H9 (cell line): ENCODE measurements at regions not wholly inside any gene's neighbourhood (a gene's known extent, or its start where the extent isn't known, plus 50 kb on each side); places are given as distances from the start of the nearest gene placed in this dataset.

Source experiments
- DNase-seq: peaks from one replicate; pipeline ENCODE4 v3.0.0-alpha.2; 2017
- H2AFZ ChIP-seq: one replicate; pipeline ENCODE4 v1.6.1; 2013; ENCODE audit warnings: mild to moderate bottlenecking, low read length, control low read depth, moderate library complexity
- H2AK5ac ChIP-seq: 2 replicates; pipeline ENCODE4 v1.6.1; 2013; ENCODE audit warnings: low read length, control low read depth, mixed read lengths; ENCODE audit not compliant: insufficient read length
- H2BK120ac ChIP-seq: one replicate; pipeline ENCODE4 v1.6.1; 2013; ENCODE audit warnings: low read depth, mild to moderate bottlenecking, low read length, control low read depth, inconsistent platforms; ENCODE audit not compliant: poor library complexity, severe bottlenecking
- H2BK12ac ChIP-seq: 2 replicates; pipeline ENCODE4 v1.6.1; 2013; ENCODE audit warnings: low read length, control low read depth, mixed read lengths, low read depth; ENCODE audit not compliant: insufficient read length
- H2BK15ac ChIP-seq: 2 replicates; pipeline ENCODE4 v1.6.1; 2013; ENCODE audit warnings: low read depth, low read length, control low read depth
- H2BK20ac ChIP-seq: one replicate; pipeline ENCODE4 v1.6.1; 2013; ENCODE audit warnings: low read depth, mild to moderate bottlenecking, low read length, control low read depth, inconsistent platforms; ENCODE audit not compliant: poor library complexity, severe bottlenecking
- H2BK5ac ChIP-seq: 2 replicates; pipeline ENCODE4 v1.6.1; 2013; ENCODE audit warnings: low read length, control low read depth, mixed read lengths; ENCODE audit not compliant: insufficient read length
- H3K14ac ChIP-seq: 2 replicates; pipeline ENCODE4 v1.6.1; 2013; ENCODE audit warnings: low read length, control low read depth; ENCODE audit not compliant: insufficient read depth
- H3K18ac ChIP-seq: 2 replicates; pipeline ENCODE4 v1.6.1; 2013; ENCODE audit warnings: low read depth, mild to moderate bottlenecking, mixed read lengths, low read length, control low read depth; ENCODE audit not compliant: insufficient read length
- H3K23ac ChIP-seq: 2 replicates; pipeline ENCODE4 v1.6.1; 2013; ENCODE audit warnings: low read length, control low read depth, mixed read lengths, low read depth; ENCODE audit not compliant: insufficient read length
- H3K23me2 ChIP-seq: 2 replicates; pipeline ENCODE4 v1.6.1; 2013; ENCODE audit warnings: low read depth, mild to moderate bottlenecking, mixed read lengths, low read length, control low read depth; ENCODE audit not compliant: insufficient read length, poor library complexity, severe bottlenecking
- H3K27ac ChIP-seq: 2 replicates; pipeline ENCODE4 v1.5.1; 2013; ENCODE audit warnings: low read length, control low read depth, mixed read lengths, low read depth; ENCODE audit not compliant: insufficient read length
- H3K27me3 ChIP-seq: 2 replicates; pipeline ENCODE4 v1.6.1; 2013; ENCODE audit warnings: low read length, control low read depth, inconsistent platforms; ENCODE audit not compliant: insufficient read depth
- H3K4ac ChIP-seq: 2 replicates; pipeline ENCODE4 v1.6.1; 2013; ENCODE audit warnings: low read depth, mild to moderate bottlenecking, control low read depth, inconsistent platforms, low read length, moderate library complexity
- H3K4me1 ChIP-seq: 2 replicates; pipeline ENCODE4 v1.6.1; 2013; ENCODE audit warnings: low read length, control low read depth, inconsistent platforms; ENCODE audit not compliant: insufficient read depth
- H3K4me2 ChIP-seq: 2 replicates; pipeline ENCODE4 v1.6.1; 2013; ENCODE audit warnings: low read length, control low read depth, mixed read lengths; ENCODE audit not compliant: insufficient read length, insufficient read depth
- H3K56ac ChIP-seq: 2 replicates; pipeline ENCODE4 v1.6.1; 2013; ENCODE audit warnings: low read depth, mild to moderate bottlenecking, mixed read lengths, low read length, control low read depth; ENCODE audit not compliant: insufficient read length
- H3K79me1 ChIP-seq: 2 replicates; pipeline ENCODE4 v1.6.1; 2013; ENCODE audit warnings: low read depth, mild to moderate bottlenecking, moderate library complexity, low read length, control low read depth, inconsistent platforms; ENCODE audit not compliant: insufficient read depth, poor library complexity, severe bottlenecking
- H3K79me2 ChIP-seq: 2 replicates; pipeline ENCODE4 v1.6.1; 2013; ENCODE audit warnings: low read length, control low read depth, inconsistent platforms; ENCODE audit not compliant: insufficient read depth
- H3K9ac ChIP-seq: 2 replicates; pipeline ENCODE4 v1.6.1; 2013; ENCODE audit warnings: low read length, control low read depth, mixed read lengths; ENCODE audit not compliant: insufficient read length; ENCODE audit errors: extremely low read depth
- H3K9me3 ChIP-seq: one replicate; pipeline ENCODE4 v1.6.1; 2013; ENCODE audit warnings: low read depth, low read length, inconsistent platforms; ENCODE audit not compliant: control insufficient read depth
- H3T11ph ChIP-seq: one replicate; pipeline ENCODE4 v1.6.1; 2013; ENCODE audit warnings: mild to moderate bottlenecking, low read length, control low read depth, inconsistent platforms
- H4K20me1 ChIP-seq: one replicate; pipeline ENCODE4 v1.6.1; 2013; ENCODE audit not compliant: control insufficient read depth, insufficient read length, insufficient read depth
- H4K5ac ChIP-seq: 2 replicates; pipeline ENCODE4 v1.6.1; 2013; ENCODE audit warnings: low read depth, mild to moderate bottlenecking, mixed read lengths, low read length, control low read depth; ENCODE audit not compliant: insufficient read length
- H4K8ac ChIP-seq: replicated peaks from 2 replicates; pipeline ENCODE4 v1.6.1; 2013; ENCODE audit warnings: low read length, control low read depth, mixed read lengths, low read depth; ENCODE audit not compliant: insufficient read length
- H4K91ac ChIP-seq: 2 replicates; pipeline ENCODE4 v1.6.1; 2013; ENCODE audit warnings: low read depth, mild to moderate bottlenecking, moderate library complexity, mixed read lengths, low read length, control low read depth; ENCODE audit not compliant: insufficient read length
- H3K27ac Mint-ChIP-seq, 3 experiments: 2 replicates in 2 of 3; 3 replicates in 1 of 3; pipeline ENCODE4 v1.8.0; 2020 to 2021; ENCODE audit warnings: mixed read lengths in 3 of 3, mild to moderate bottlenecking in 1 of 3, moderate library complexity in 1 of 3
- H3K27me3 Mint-ChIP-seq: 2 replicates; pipeline ENCODE4 v1.8.0; 2021; ENCODE audit warnings: low read depth, mild to moderate bottlenecking, moderate library complexity, mixed read lengths
- H3K36me3 Mint-ChIP-seq, 3 experiments: 2 replicates in 2 of 3; 3 replicates in 1 of 3; pipeline ENCODE4 v1.8.0; 2020 to 2021; ENCODE audit warnings: low read depth in 3 of 3, mixed read lengths in 3 of 3; ENCODE audit not compliant: insufficient read depth in 1 of 3
- H3K4me1 Mint-ChIP-seq, 2 experiments: 2 replicates each; pipeline ENCODE4 v1.8.0; 2020; ENCODE audit warnings: mixed read lengths in 2 of 2
- H3K4me3 Mint-ChIP-seq, 2 experiments: 2 replicates in 1 of 2; 3 replicates in 1 of 2; pipeline ENCODE4 v1.8.0; 2020 to 2021; ENCODE audit warnings: mild to moderate bottlenecking in 2 of 2, mixed read lengths in 2 of 2, moderate library complexity in 1 of 2
- H3K9me3 Mint-ChIP-seq, 2 experiments: 2 replicates in 1 of 2; 3 replicates in 1 of 2; pipeline ENCODE4 v1.8.0; 2020; ENCODE audit warnings: mild to moderate bottlenecking in 2 of 2, mixed read lengths in 2 of 2, moderate library complexity in 1 of 2
- CTCF ChIP-seq: fragments of 200-600 bp; sonication (generic); conservative IDR thresholded peaks from 3 replicates; pipeline ENCODE4 v1.8.0; 2021; ENCODE audit warnings: antibody characterized with exemption, mild to moderate bottlenecking
- WGBS: extraction: QIAGEN DNeasy Blood & Tissue Kit; methylation state at CpG from one replicate; pipeline ENCODE4 v1.1.7; 2013; ENCODE audit warnings: missing lambda C conversion rate, low lambda C conversion rate, mixed read lengths; ENCODE audit not compliant: insufficient read length; ENCODE audit errors: extremely low coverage; 5-methylcytosine and 5-hydroxymethylcytosine counted together

GRCh38 chr1:209491897-209492296, 91.6 kb upstream of the CAMK1G start:
- Histone ChIP-seq H2BK12ac (no peak overlapping the region), H3K27ac (no peak overlapping the region), H3K14ac (no peak overlapping the region), H3K9me3 (no peaks in the 10 kb centered on the region), H2BK20ac (no peak overlapping the region), H2AK5ac (no peak overlapping the region), H2BK5ac (no peak overlapping the region), H3K18ac (no peak overlapping the region), H2BK15ac (no peak overlapping the region), H4K20me1 (no peaks in the 10 kb centered on the region), H3K4me1 (no peaks in the 10 kb centered on the region), H3T11ph (no peak overlapping the region), H3K4ac (no peak overlapping the region), H3K4me2 (no peak overlapping the region), H4K5ac (no peak overlapping the region), H3K79me1 (no peaks in the 10 kb centered on the region), H2BK120ac (no peak overlapping the region), H3K23me2 (no peaks in the 10 kb centered on the region), H3K9ac (no peak overlapping the region), H3K23ac (no peak overlapping the region), H3K79me2 (no peaks in the 10 kb centered on the region), H2AFZ (no peak overlapping the region), H4K8ac (no peak overlapping the region), H3K27me3 (no peaks in the 10 kb centered on the region), H4K91ac (no peak overlapping the region), H3K56ac (no peak overlapping the region)
- Mint-ChIP-seq H3K36me3 (peaks cover 3 to 16% (median 6%) of the 10 kb centered on the region in 3 experiments; a peak in 6 of 7 replicates), H3K4me1 (peaks cover 4 to 30% of the 10 kb centered on the region in 2 experiments), H3K9me3 (peaks cover 7 to 16% of the 10 kb centered on the region in 2 experiments), H3K4me3 (no peak overlapping the region), H3K27ac (no peak overlapping the region), H3K27me3 (no peaks in the 10 kb centered on the region)
- no peak for TF ChIP-seq CTCF
- WGBS, result no CpG with 5 or more reads among the region's 4 CpGs
- DNase-seq, result peak; percentile 5
